ENCODE measurements at regions not wholly inside any gene's neighbourhood (a gene's known extent, or its start where the extent isn't known, plus 50 kb on each side); places are given as distances from the start of the nearest gene placed in this dataset.
"Not testable (repeated sequence)": the region's sequence is repeated elsewhere in the genome, so short reads cannot be mapped to it uniquely, and the experiment has no call there.

DNA sequence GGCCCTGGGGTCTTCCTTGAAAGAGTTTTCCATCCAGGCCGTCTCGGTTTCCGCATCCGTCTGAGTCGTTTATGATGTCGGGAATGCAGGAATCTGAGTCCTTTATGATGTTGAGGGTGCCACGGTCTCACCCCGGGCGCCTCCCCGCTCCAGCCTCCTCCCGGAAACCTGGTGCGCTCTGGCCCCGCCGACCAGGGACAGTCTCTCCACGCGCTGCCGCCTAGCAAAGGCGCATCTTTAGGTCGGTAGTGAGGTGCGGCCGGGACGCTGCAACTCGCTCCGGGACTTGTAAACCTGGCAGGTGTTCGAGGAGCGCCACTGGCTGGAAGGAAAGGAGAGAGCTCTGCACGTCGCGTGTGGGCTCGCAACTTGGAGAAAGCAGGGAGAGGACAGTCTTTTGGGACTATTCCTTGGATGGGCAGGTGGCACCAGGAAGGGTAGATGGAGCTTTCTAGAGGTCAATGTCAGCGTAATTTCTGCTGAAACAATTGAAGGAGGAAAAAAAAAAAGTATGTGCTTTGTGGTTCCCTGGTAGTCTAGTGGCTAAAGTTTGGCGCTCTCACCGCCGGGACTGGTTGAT lies 132.0 kb downstream of the FAM72B start:
- not testable (repeated sequence) for DNase-seq

DNA sequence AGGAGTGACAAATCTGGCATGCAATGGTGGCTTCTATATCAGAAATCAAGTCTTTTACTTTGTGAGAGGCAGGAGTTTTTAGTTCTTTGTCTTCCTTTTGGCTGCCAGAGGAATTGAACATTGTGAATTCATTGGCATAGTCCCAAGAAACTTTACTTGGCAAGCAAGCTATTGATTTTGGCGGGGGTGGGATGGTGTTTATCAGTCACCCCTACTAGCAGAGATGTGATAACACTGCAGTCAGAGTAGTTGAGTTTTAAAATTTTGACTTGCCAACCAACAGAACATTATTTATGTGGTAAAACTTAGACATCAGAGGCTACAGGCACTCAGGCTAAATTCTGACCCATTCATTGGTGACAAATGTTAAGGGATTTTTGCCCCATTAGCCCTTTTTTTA lies 129.2 kb downstream of the FAM72B start:
- DNase-seq: not testable (repeated sequence)

DNA sequence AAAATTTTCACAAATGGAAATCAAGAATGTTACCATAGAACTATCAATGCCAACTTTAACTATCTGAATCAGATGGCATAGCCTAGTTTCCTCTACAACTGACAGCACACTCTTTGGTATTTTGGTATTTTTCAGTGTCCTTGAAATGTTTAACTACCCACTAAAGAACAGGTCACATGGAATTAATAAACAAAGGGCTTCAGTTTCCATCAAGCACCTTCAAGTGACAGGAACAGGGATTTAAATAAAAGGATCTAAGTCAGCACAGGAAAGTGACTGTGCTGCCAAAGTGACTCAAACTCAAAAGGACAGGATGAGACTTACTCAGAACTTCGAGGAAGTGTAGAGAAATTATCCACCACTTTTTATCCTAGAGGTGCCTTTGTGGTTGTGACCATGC lies 117.2 kb downstream of the FAM72B start:
- not testable (repeated sequence) for DNase-seq

DNA sequence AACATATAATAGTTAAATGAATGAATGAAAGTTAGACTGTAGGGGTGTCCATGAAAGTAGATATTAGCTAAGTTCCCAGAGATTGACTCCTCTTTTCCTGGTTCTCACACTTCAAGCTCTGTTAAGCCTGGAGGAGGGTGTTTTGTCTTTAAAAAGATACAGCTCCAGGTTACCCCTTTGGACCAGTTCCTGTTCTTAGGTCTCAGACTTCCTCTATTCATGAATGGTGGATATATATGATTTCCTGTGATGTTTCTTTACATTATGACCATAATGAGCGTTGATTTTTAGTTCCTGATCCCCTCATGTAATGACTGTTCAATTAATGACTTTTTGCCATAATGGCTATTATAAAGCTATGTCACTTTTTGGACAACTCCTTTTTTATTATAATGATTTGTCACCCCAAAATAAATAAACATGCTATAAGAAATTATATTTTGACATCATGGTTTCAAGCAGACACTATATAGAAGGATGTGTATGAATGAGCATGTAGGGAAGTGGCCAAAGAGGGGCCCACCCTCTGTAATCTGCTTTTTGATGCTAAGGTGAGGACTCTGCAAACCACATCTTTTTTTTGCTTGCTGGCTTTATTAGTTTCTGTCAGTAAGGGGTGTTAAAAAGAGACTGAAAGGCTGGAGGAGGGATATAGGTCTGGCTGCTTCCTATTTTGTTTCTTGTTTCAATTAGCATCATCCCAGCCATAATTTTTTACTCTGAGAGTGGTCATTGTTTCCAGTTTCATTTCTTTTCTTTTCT lies 115.2 kb downstream of the FAM72B start:
- DNase-seq: not testable (repeated sequence)

DNA sequence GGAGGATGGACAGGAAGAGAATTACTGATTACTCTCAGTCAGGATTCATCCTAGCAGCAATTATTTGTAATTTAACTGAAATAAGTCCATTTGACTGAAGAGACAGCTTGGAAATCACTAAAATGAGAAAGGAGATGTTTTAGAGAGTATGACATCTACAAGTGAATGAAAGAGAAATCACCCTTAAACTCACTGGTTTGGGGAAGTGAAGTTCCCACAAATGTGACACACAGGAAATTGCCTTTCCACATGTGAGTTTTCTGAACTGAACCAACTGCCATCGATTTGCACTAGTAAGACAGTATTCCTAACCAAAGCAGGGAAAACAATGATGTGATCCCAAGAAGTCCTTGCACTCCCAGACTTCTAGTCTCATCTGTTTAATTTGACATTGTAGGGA lies 110.3 kb downstream of the FAM72B start:
- not testable (repeated sequence) for DNase-seq

DNA sequence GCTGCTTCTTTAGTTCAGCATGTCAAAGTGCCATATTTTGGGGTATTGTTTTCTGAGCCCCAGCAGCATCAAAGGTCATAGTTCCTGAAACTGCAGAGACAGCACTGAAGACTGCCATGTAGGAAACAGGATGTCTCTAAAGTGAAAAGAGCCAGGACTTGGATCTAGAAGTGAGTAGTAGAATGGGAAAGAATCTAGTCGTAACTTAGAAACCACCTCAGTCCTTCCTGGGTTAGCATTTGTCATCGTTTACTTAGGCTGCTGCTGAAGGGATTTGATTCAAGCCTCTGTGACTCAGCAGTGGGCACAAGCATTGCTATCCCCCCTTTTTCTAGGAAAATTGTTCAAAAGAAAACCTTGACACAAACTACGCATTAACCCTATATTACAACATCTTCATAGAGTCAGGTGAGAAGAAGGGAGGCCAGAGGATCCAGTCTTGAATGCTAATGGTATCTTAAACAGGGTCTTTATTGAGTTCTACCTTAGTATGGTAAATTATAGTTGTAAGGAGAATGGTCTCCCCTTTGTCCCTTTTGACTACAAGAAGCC lies 108.8 kb downstream of the FAM72B start:
- not testable (repeated sequence) for DNase-seq

DNA sequence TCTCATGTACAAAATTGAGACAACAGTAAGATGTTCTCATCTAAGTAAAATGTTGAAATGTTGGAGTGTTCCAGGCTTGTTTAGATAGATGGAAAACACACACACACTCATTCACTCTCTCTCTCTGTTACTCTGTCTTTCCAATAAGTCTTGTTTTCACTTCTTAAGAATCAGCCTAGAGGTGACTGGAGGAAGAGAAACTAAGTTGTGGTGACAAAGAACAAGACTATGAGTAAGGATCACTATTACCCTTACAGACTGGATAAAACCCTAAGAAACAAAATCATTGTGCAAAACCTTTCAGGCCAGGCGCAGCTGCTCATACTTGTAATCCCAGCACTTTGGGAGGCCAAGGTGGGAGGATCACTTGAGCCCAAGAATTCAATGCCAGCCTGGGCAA lies 107.5 kb downstream of the FAM72B start:
- DNase-seq: not testable (repeated sequence)

DNA sequence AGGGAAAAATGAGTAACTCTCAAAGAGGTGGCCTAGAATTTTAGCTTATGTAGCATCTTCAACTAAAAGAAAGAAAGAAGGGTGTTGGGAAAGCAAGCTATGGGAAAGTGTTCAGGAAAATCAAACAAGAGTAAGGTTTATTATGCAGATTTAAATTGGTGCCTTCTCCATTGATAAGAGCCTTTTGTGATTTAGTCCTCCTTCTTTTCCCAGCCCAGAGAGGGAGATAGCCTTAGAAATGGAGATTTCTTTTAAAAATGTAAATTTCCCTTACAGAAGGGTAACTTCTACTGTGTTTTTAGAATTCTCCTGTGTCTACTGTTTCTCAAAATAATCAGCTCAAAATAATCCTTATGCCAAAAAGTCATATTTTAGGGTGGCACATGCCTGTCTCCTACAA lies 104.5 kb downstream of the FAM72B start:
- not testable (repeated sequence) for DNase-seq

DNA sequence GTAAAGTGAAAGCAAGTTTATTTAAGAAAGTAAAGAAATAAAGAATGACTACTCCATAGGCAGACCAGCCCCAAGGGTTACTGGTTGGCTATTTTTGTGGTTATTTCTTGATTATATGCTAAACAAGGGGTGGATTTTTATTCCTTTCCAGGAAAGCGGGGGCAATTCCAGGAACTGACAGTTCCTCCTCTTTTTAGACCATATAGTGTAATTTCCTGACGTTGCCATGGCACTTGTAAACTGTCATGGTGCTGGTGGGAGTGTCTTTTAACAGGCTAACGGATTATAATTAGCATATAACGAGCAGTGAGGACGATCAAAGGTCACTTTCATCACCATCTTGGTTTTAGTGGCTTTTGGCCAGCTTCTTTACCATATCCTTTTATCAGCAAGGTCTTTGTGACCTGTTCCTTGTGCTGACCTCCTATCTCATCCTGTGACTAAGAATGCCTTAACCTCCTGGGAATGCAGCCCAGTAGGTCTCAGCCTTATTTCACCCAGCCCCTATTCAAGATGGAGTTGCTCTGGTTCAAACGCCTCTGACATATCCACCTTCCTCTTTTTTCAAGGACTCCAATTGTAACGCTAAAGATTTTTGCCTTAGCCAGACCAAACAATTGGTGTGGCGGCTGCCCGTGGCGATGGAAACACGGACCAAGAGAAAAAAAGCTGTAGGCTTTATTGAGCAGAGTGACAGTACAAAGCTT lies 103.8 kb downstream of the FAM72B start:
- peak; percentile 18 for DNase-seq

DNA sequence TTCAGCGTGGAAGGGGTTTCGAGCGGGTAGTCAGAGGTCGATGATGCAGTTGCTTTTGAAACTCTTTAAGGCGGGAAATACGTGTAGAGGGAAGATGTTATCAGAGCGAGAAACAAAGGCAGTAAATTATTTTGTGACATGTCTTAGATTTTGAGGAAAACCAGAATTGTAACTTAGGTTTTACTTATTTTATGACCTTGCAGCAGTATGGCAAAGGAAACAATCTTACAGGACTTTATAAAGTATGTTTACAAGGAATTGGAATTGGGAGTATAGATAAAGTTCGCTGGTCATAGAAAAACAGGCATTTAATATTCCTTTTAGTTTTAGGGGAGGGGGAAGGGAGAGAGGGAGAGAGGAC lies 103.3 kb downstream of the FAM72B start:
- DNase-seq: not testable (repeated sequence)

DNA sequence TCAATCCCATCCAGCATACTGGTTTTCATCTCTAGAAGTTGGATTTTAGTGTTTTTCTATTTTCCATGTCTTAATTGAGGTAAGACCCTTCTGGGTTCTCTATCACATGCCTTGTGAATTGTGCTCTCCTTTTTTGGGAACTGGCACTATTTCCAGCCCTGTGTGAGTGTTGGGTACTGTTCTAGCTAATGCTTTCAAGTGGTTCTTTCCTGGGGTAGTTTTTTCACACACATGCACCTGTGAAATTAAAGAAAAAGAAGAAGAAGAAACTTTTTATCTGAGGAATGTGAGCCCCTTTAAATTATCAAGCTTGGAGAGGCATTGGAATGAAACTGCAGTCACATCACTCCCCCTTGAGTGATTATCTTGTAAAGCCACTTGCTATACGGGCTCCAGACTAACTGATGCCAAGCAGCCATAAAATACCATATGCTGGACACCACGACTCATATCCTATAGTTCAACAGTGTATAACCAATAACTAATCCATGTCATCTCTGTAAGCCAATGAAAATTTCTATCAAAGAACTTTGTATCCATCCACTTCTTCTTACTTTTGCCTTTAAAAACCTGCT lies 102.4 kb downstream of the FAM72B start:
- DNase-seq: not testable (repeated sequence)

DNA sequence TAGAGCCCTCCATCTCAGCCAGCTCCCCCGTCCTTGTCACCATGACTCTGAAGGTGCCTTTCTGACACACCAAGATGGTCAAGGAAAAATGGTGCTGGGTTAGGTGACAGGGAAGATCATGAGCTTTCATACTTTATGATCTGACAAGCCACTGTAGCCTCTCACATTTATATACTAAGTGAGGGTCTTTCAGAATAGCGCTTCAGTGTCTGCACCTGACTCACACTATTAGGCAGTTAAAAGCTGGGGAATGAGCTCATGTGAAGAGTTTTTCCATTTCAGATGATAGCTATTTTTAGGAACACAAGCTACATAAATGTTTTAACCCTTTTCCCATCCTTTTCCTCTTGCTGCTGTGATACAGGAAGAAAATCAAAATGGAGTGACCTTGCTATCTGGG lies 101.1 kb downstream of the FAM72B start:
- not testable (repeated sequence) for DNase-seq

DNA sequence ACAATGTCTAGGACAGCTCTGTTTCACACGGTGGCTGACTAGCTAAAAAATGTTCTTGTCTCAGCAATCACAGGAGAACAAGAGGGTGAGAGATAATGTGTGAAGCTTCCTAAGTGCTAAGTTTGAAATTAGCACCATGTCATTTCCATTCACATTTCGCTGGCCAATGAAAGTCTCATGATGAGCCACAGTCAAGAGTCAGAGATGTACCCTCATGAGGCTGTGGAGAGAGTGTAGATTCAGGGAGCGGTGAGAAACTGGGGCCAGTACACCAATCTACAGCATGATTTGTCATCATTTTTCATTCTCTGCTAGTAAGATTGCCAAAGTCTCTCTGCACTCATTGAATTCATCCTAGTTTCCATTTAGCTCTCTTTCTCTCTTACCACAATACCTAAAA lies 97.9 kb downstream of the FAM72B start:
- not testable (repeated sequence) for DNase-seq

DNA sequence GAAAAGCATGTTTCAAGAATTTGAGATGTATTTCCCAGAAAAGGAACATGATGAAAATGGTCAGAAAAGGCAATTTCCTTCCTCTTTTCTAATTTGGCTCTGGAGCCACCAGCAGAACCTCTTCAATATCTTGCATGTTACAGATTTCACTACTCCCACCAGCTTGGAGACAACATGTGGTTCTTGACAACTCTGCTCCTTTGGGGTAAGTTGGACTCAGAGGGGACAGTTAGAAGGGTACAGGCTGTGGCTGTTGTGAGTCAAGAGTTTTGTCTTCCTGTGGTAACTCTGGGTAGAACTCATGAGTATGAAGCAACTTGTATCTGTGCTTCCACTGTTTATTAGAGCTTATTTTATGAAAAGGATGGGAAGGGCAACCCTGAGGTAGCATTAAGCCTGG lies 96.9 kb downstream of the FAM72B start:
- not testable (repeated sequence) for DNase-seq

DNA sequence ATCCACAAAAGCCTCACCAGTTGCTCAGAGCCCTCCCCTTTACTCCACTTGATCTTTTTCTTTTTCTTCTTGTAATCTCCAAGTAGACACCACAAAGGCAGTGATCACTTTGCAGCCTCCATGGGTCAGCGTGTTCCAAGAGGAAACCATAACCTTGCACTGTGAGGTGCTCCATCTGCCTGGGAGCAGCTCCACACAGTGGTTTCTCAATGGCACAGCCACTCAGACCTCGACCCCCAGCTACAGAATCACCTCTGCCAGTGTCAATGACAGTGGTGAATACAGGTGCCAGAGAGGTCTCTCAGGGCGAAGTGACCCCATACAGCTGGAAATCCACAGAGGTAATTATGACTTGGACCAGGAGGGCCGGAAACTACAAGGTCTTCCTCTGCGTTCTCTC lies 95.6 kb downstream of the FAM72B start:
- not testable (repeated sequence) for DNase-seq

DNA sequence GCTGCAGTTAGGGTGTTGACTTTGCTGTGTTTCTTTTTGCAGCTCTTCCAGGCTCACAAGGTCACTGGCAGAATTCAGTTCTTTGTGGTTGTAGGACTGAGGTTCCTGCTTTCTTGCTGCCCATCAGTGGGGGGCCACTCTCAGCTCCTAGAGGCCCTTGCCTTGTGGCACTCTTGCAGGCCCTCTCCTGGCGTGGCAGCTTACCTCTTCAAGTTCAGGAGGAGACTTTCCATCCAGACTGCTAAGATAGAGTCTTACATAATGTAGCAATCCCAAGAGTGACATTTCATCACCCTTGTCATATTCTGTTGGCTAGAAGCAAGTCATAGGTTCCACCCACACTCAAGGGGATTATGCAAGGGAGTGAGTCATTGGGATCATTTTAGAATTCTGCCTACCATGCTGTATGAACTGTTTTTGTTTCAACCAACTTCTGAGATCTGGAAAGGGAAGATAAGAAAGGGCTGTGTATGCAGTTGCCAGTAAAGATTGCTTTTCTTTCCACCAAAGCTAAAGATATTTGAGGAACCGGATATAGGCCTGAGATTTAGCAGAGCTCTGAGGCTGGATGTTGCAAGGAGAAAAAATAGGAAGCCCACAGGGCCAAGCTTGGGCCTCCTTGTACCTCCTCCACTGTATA lies 91.7 kb downstream of the FAM72B start:
- DNase-seq: not testable (repeated sequence)

DNA sequence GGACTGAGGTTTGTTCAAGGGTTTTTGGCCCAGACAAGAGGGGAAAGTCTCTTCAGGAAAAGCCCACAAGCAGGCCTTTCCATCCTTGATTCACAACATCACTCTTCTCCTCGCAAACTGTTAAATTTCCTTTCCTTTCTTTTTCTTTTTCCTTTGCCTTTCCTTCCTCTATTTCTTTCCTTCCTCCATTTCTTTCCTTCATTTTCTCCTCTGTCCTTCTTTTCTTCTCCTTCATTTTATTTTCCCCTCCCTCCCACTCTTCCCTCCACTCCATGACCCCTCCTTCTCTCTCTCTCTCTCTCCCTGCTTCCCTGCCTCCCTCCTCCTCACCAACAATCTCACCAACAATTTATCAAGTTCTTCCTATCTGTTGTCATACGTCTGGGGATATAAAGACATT lies 89.1 kb downstream of the FAM72B start:
- DNase-seq: not testable (repeated sequence)

DNA sequence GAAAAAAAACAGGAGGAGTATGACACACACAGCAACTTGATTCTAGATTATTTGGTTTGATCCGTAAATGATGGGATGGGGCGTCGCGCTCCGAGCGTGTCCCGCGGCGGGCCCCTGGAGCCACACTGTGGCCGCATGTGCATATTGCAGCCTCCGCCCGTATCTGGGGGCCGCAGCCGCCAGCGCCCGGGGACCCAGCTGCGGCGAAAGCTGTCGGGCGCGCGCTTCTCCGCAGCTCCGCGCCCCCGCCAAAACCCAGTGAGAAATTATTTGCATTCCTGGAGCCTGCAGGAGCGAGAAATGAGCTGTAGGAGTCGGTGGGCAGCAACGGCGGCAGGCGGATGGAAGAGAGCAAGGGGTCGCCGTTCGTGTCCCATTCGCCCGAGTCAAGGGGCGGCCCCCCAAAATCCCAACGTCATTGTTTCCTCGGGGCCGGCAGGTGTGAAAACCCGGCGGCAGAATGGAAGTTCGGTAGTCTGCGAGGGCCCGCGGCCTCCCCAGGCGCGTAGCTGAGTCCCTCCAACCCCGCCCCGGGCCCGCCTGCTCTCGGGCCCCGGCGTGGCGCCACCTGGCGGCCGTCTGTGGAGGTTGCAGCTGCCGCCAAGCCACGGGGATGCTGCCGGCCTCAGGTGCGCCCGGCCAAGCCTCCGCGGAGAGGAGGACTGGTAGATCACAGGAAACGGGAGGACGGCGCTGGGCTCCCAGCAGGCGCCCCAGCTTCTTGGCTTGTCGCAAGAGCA lies 86.8 kb downstream of the FAM72B start:
- peak; percentile 79 for DNase-seq

DNA sequence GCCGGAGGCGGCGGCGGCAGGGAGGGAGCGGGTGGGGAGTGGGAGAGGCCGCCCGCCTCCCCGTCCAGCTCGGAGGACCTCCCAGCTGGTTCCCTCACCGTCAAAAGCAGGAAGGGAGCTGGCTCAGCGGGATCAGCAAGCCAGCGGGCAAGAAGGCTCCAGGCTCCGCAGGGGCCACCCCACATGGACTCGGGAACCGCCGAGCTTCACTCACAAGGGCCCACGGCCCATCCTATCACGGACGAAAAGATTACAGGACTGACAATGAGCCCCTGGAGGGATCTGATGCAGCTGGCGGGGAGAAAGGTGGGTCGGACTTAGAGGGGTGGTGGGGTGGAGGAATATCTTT lies 86.3 kb downstream of the FAM72B start:
- DNase-seq: not testable (repeated sequence)

DNA sequence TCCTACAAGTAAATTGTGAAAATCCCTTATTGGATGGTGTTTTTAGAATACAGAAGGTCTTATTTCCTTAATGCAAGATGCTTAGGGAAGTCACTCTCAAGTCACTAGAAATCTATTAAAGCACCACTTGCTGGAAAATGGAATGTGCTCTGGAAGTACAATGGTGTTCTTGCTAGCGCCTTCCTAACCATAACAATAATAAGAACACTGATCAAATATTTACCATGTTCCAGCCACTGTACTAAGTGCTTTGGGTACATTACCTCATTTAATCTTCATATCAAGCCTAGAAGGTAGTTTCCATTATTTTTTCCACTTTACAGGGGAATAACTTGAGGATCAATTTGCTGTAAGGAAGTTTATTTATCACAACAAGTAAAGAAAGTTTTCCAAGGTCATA lies 75.1 kb downstream of the FAM72B start:
- not testable (repeated sequence) for DNase-seq

DNA sequence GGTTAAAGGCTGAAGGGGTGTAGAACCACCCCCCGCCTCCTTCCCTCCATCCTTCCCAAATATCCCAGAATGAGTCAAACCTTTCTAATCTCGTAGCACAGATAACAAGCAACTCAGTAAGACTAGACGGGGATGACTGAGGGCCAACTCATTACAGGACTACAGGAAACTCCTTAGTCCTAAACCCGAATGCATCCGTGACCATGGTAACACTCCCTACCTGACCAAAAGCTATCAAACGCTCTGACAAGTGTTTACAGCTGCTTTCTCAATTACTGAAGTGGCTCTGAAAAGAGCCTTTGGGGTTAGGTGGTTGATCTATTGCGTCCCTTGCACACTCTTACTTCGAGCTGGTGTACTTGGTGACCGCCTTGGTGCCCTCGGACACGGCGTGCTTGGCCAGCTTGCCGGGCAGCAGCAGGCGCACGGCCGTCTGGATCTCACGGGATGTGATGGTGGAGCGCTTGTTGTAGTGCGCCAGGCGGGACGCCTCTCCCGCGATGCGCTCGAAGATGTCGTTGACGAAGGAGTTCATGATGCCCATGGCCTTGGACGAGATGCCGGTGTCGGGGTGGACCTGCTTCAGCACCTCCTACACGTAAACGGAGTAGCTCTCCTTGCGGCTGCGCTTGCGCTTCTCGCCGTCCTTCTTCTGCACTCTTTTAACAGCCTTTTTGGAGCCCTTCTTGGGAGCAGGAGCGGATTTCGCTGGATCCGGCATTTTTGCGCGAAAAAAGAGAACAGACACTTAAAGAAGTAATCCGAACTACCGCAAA lies 67.4 kb downstream of the FAM72B start:
- DNase-seq: not testable (repeated sequence)

DNA sequence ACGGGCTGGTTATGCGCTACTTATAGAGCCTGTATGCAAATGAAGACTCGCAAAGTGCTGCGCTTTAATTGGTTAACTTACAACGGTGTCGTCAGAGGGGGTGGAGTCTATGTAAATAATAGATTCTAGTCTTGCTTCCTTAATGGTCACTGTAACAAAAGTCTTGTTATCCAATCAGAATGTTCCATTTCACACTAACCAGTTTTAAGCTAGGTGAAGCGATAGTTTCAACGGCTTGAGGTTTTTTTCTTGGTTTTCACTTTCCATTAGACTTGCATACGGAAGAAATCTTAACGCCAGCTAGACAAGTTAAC lies 66.9 kb downstream of the FAM72B start:
- DNase-seq: not testable (repeated sequence)
